ENCODE measurements at regions not wholly inside any gene's neighbourhood (a gene's known extent, or its start where the extent isn't known, plus 50 kb on each side); places are given as distances from the start of the nearest gene placed in this dataset.
A peak's percentile ranks its signal among the peaks of the same experiment; 100 is the strongest.

GRCh38 chr5:88613051-88613450, 269.9 kb downstream of the MEF2C start:
- H4K20me1 ChIP-seq (ENCODE audit: insufficient read depth): no peaks in the 10 kb centered on the region
- H3K9ac ChIP-seq: no peak overlapping the region
- in situ Hi-C loops (cut with MboI): no loop called here
- no peaks in the 10 kb centered on the region for H3K27me3 ChIP-seq (replicated peaks; ENCODE audit: insufficient read depth)
- H3K4me3 ChIP-seq: no peak overlapping the region
- no peaks in the 10 kb centered on the region for H3K36me3 ChIP-seq (ENCODE audit: low read depth)
- no peak overlapping the region for H2AFZ ChIP-seq
- H3K9me3 ChIP-seq (ENCODE audit: low read depth): no peaks in the 10 kb centered on the region
- no peaks in the 10 kb centered on the region for H3K79me2 ChIP-seq (ENCODE audit: insufficient read depth)
- H3K4me2 ChIP-seq (ENCODE audit: unreplicated experiment): no peak overlapping the region
- no peaks in the 10 kb centered on the region for H3F3A ChIP-seq (ENCODE audit: insufficient read depth)
- no peaks in the 10 kb centered on the region for H3K9me2 ChIP-seq (ENCODE audit: insufficient read depth)
- H3K4me1 ChIP-seq (ENCODE audit: insufficient read depth): no peaks in the 10 kb centered on the region
- H3K27ac ChIP-seq: no peak overlapping the region
- TF ChIP-seq EZH2 (IDR thresholded peaks at IDR 0.05; ENCODE audit: insufficient read depth, poor library complexity, severe bottlenecking) (no peak), EZH2phosphoT487 (IDR thresholded peaks at IDR 0.05; ENCODE audit: insufficient read depth, low read depth) (no peak)
- peak; percentile 4 for DNase-seq

GRCh38 chr5:88610586-88610985, 272.4 kb downstream of the MEF2C start:
- Histone ChIP-seq H2AFZ (no peak overlapping the region), H3K9me2 (ENCODE audit: insufficient read depth) (no peaks in the 10 kb centered on the region), H3K4me3 (no peak overlapping the region), H3K36me3 (ENCODE audit: low read depth) (no peaks in the 10 kb centered on the region), H3K27me3 (replicated peaks; ENCODE audit: insufficient read depth) (no peaks in the 10 kb centered on the region), H3K9ac (no peak overlapping the region), H4K20me1 (ENCODE audit: insufficient read depth) (no peaks in the 10 kb centered on the region), H3K4me2 (ENCODE audit: unreplicated experiment) (no peak overlapping the region), H3F3A (ENCODE audit: insufficient read depth) (no peaks in the 10 kb centered on the region), H3K27ac (no peak overlapping the region), H3K9me3 (ENCODE audit: low read depth) (no peaks in the 10 kb centered on the region), H3K79me2 (ENCODE audit: insufficient read depth) (no peaks in the 10 kb centered on the region), H3K4me1 (ENCODE audit: insufficient read depth) (no peaks in the 10 kb centered on the region)
- no peak for TF ChIP-seq EZH2phosphoT487 (IDR thresholded peaks at IDR 0.05; ENCODE audit: insufficient read depth, low read depth)
- no peak for TF ChIP-seq EZH2 (IDR thresholded peaks at IDR 0.05; ENCODE audit: insufficient read depth, poor library complexity, severe bottlenecking)
- DNase-seq: no peak
- WGBS, 2 experiments (ENCODE audit: low coverage in 1 of 2, low lambda C conversion rate in 2 of 2, missing lambda C conversion rate in 2 of 2): 10 to 13% methylated on average over 3 of the region's 3 CpGs
- in situ Hi-C loops (cut with MboI): no loop called here

- no peak overlapping the region for H3K4me2 ChIP-seq (ENCODE audit: unreplicated experiment)
- TF ChIP-seq EZH2phosphoT487 (IDR thresholded peaks at IDR 0.05; ENCODE audit: insufficient read depth, low read depth): no peak
- no peak for TF ChIP-seq EZH2 (IDR thresholded peaks at IDR 0.05; ENCODE audit: insufficient read depth, poor library complexity, severe bottlenecking)
- no peaks in the 10 kb centered on the region for H3K27me3 ChIP-seq (replicated peaks; ENCODE audit: insufficient read depth)
- no peaks in the 10 kb centered on the region for H3F3A ChIP-seq (ENCODE audit: insufficient read depth)
- no peaks in the 10 kb centered on the region for H3K79me2 ChIP-seq (ENCODE audit: insufficient read depth)
- H3K36me3 ChIP-seq (ENCODE audit: low read depth): no peaks in the 10 kb centered on the region
- no peaks in the 10 kb centered on the region for H3K9me3 ChIP-seq (ENCODE audit: low read depth)
- 0 to 3% methylated on average over 1 of the region's 1 CpG for WGBS, 2 experiments (ENCODE audit: low coverage in 1 of 2, low lambda C conversion rate in 2 of 2, missing lambda C conversion rate in 2 of 2)
- no peak for DNase-seq
- H3K4me1 ChIP-seq (ENCODE audit: insufficient read depth): no peaks in the 10 kb centered on the region
- no peak overlapping the region for H2AFZ ChIP-seq
- no peak overlapping the region for H3K27ac ChIP-seq
- in situ Hi-C loops (cut with MboI): no loop called here
- H3K4me3 ChIP-seq: no peak overlapping the region
- H4K20me1 ChIP-seq (ENCODE audit: insufficient read depth): no peaks in the 10 kb centered on the region
- no peak overlapping the region for H3K9ac ChIP-seq
- no peaks in the 10 kb centered on the region for H3K9me2 ChIP-seq (ENCODE audit: insufficient read depth)
Measured at GRCh38 chr5:88607492-88607891, 275.5 kb downstream of the MEF2C start.

DNA sequence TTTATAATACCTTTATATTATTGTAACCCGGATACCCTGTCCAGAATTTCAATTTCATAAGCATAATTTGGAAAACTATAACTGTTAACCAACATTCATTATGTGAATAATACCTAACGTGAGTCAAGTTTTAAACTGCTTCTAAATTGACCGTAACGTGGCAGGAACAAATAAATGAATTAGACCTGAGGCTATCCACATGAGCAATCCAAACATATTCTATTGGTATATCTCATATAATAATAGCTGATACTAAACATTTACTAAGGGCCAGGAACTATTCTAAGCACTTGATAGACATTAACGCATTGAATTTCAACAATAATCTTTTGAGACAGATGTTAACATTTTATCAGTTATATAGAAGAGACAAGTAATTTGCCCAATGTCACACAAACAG, 276.4 kb downstream of the MEF2C start:
- Histone ChIP-seq H3K9me2 (ENCODE audit: insufficient read depth) (no peaks in the 10 kb centered on the region), H2AFZ (no peak overlapping the region), H3K9ac (no peak overlapping the region), H4K20me1 (ENCODE audit: insufficient read depth) (no peaks in the 10 kb centered on the region), H3K79me2 (ENCODE audit: insufficient read depth) (no peaks in the 10 kb centered on the region), H3K36me3 (ENCODE audit: low read depth) (no peaks in the 10 kb centered on the region), H3F3A (ENCODE audit: insufficient read depth) (no peaks in the 10 kb centered on the region), H3K27ac (no peak overlapping the region), H3K9me3 (ENCODE audit: low read depth) (no peaks in the 10 kb centered on the region), H3K27me3 (replicated peaks; ENCODE audit: insufficient read depth) (no peaks in the 10 kb centered on the region), H3K4me3 (no peak overlapping the region), H3K4me1 (ENCODE audit: insufficient read depth) (no peaks in the 10 kb centered on the region), H3K4me2 (ENCODE audit: unreplicated experiment) (no peak overlapping the region)
- DNase-seq: no peak
- no peak for TF ChIP-seq EZH2 (IDR thresholded peaks at IDR 0.05; ENCODE audit: insufficient read depth, poor library complexity, severe bottlenecking)
- in situ Hi-C loops (cut with MboI): no loop called here
- WGBS, 2 experiments (ENCODE audit: low coverage in 1 of 2, low lambda C conversion rate in 2 of 2, missing lambda C conversion rate in 2 of 2): 27 to 31% methylated on average over 5 of the region's 5 CpGs

- H3K36me3 ChIP-seq (ENCODE audit: low read depth): no peaks in the 10 kb centered on the region
- no peaks in the 10 kb centered on the region for H3K79me2 ChIP-seq (ENCODE audit: insufficient read depth)
- no peaks in the 10 kb centered on the region for H3K9me3 ChIP-seq (ENCODE audit: low read depth)
- no peak overlapping the region for H3K27ac ChIP-seq
- no peaks in the 10 kb centered on the region for H4K20me1 ChIP-seq (ENCODE audit: insufficient read depth)
- WGBS, 2 experiments (ENCODE audit: low coverage in 1 of 2, low lambda C conversion rate in 2 of 2, missing lambda C conversion rate in 2 of 2): 6 to 14% methylated on average over 1 of the region's 1 CpG
- no peak for TF ChIP-seq EZH2 (IDR thresholded peaks at IDR 0.05; ENCODE audit: insufficient read depth, poor library complexity, severe bottlenecking)
- TF ChIP-seq EZH2phosphoT487 (IDR thresholded peaks at IDR 0.05; ENCODE audit: insufficient read depth, low read depth): no peak
- in situ Hi-C loops (cut with MboI): no loop called here
- H3K9me2 ChIP-seq (ENCODE audit: insufficient read depth): no peaks in the 10 kb centered on the region
- H3F3A ChIP-seq (ENCODE audit: insufficient read depth): no peaks in the 10 kb centered on the region
- no peak overlapping the region for H3K9ac ChIP-seq
- H2AFZ ChIP-seq: no peak overlapping the region
- H3K27me3 ChIP-seq (replicated peaks; ENCODE audit: insufficient read depth): no peaks in the 10 kb centered on the region
- no peak overlapping the region for H3K4me3 ChIP-seq
- no peaks in the 10 kb centered on the region for H3K4me1 ChIP-seq (ENCODE audit: insufficient read depth)
- no peak for DNase-seq
- no peak overlapping the region for H3K4me2 ChIP-seq (ENCODE audit: unreplicated experiment)
Measured at GRCh38 chr5:88606173-88606572, 276.8 kb downstream of the MEF2C start.
